Smooth muscle cell (in vitro differentiated cells): ENCODE measurements at regions not wholly inside any gene's neighbourhood (a gene's known extent, or its start where the extent isn't known, plus 50 kb on each side); places are given as distances from the start of the nearest gene placed in this dataset.
A peak's percentile ranks its signal among the peaks of the same experiment; 100 is the strongest.

ENCODE experiments used
- DNase-seq: peaks from one replicate; lab custom pipeline; 2025; ENCODE audit not compliant: unreplicated experiment; lab: John Stamatoyannopoulos, UW
- H2AFZ ChIP-seq: fragments of 200-600 bp; sonication (generic); 2 replicates; pipeline ENCODE4 v1.6.0; 2016; ENCODE audit warnings: antibody characterized with exemption, low read depth, mild to moderate bottlenecking
- H3F3A ChIP-seq: fragments of 200-600 bp; sonication (generic); 2 replicates; pipeline ENCODE4 v1.6.0; 2017; ENCODE audit warnings: antibody characterized with exemption, low read depth
- H3K27ac ChIP-seq: fragments of 200-600 bp; sonication (generic); 2 replicates; pipeline ENCODE4 v1.5.1; 2016; ENCODE audit warnings: low read depth, mild to moderate bottlenecking
- H3K27me3 ChIP-seq: fragments of 200-600 bp; sonication (generic); 2 replicates; pipeline ENCODE4 v1.6.1; 2016; ENCODE audit warnings: low read depth, mild to moderate bottlenecking
- H3K36me3 ChIP-seq: fragments of 200-600 bp; sonication (generic); 2 replicates; pipeline ENCODE4 v1.5.1; 2016; ENCODE audit warnings: low read depth
- H3K4me1 ChIP-seq: fragments of 200-600 bp; sonication (generic); 2 replicates; pipeline ENCODE4 v1.5.1; 2016; ENCODE audit warnings: low read depth
- H3K4me2 ChIP-seq: fragments of 200-600 bp; sonication (generic); 2 replicates; pipeline ENCODE4 v1.6.0; 2016; ENCODE audit warnings: mild to moderate bottlenecking
- H3K4me3 ChIP-seq: fragments of 200-600 bp; sonication (generic); 2 replicates; pipeline ENCODE4 v1.5.1; 2016; ENCODE audit warnings: mild to moderate bottlenecking
- H3K79me2 ChIP-seq: fragments of 200-600 bp; sonication (generic); 2 replicates; pipeline ENCODE4 v1.6.0; 2016; ENCODE audit warnings: low read depth, mild to moderate bottlenecking
- H3K9ac ChIP-seq: fragments of 200-600 bp; sonication (generic); 2 replicates; pipeline ENCODE4 v1.6.0; 2016; ENCODE audit warnings: low read depth
- H3K9me3 ChIP-seq: fragments of 200-600 bp; sonication (generic); replicated peaks from 2 replicates; pipeline ENCODE4 v1.5.1; 2016; ENCODE audit warnings: low read depth
- H4K20me1 ChIP-seq: fragments of 200-600 bp; sonication (generic); 2 replicates; pipeline ENCODE4 v1.6.0; 2016; ENCODE audit warnings: low read depth
- CTCF ChIP-seq: fragments of 200-600 bp; sonication (generic); IDR thresholded peaks from 2 replicates; pipeline ENCODE4 v1.5.1; 2017; ENCODE audit warnings: borderline replicate concordance, mild to moderate bottlenecking, antibody characterized with exemption; ENCODE audit not compliant: insufficient read depth, poor library complexity, severe bottlenecking
- WGBS: methylation state at CpG from one replicate; pipeline ENCODE4 v1.1.7; 2016; ENCODE audit warnings: low lambda C conversion rate; 5-methylcytosine and 5-hydroxymethylcytosine counted together

DNA sequence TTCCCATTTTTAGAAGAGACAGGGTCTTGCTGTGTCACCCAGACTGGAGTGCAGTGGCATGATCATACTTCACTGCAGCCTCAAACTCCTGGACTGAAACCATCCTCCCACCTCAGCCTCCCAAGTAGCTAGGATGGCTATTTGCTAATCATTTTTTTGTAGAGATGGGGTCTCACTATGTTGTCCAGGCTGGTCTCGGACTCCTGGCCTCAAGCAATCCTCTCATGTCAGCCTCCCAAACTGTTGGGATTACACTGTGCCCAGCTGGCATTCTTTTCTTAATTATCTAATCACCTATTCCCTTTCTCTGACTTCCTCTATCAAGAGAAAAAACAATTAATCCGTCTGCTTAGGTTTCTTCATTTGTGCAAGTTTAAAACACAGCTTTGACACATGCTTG lies 172.5 kb upstream of the TRIM24 start:
- no peaks in the 10 kb centered on the region for H3F3A ChIP-seq
- H3K79me2 ChIP-seq: no peaks in the 10 kb centered on the region

DNA sequence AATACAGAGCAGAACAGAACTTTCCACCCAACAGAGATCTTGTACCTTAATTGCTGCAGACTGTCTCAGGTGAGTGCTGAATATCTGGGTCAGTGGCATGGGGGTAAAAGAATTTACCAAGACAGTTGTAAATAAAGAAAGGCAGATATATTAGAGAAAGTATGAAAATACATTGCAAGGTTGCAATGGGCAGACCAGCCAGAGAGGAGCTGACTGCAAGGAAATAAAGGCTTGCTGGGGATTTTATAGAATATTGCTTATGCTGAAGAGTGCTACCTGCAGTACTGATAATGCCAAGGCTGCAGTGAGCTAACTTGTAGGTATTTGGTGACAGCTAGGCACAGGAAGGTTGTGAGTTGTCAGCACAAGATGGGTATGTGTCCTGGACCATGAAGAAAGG lies 171.0 kb upstream of the TRIM24 start:
- no peaks in the 10 kb centered on the region for H3K36me3 ChIP-seq
- no peaks in the 10 kb centered on the region for H3F3A ChIP-seq
- H2AFZ ChIP-seq: no peak overlapping the region

More for the DNA sequence above, 172.5 kb upstream of the TRIM24 start:
- 69% methylated on average over 2 of the region's 2 CpGs for WGBS
- Histone ChIP-seq H3K27me3 (no peaks in the 10 kb centered on the region), H4K20me1 (no peaks in the 10 kb centered on the region), H3K9ac (no peak overlapping the region), H3K36me3 (no peaks in the 10 kb centered on the region), H3K9me3 (no peaks in the 10 kb centered on the region), H3K4me1 (no peaks in the 10 kb centered on the region), H3K4me2 (no peak overlapping the region), H2AFZ (no peak overlapping the region), H3K4me3 (no peak overlapping the region), H3K27ac (no peak overlapping the region)
- DNase-seq: no peak
- TF ChIP-seq CTCF: no peak

GRCh38 chr7:138289864-138290263 lies 170.2 kb upstream of the TRIM24 start:
- no peak overlapping the region for H2AFZ ChIP-seq
- no peak overlapping the region for H3K4me2 ChIP-seq
- TF ChIP-seq CTCF: no peak
- H3F3A ChIP-seq: no peaks in the 10 kb centered on the region
- no peaks in the 10 kb centered on the region for H3K36me3 ChIP-seq
- H3K27me3 ChIP-seq: no peaks in the 10 kb centered on the region
- H3K79me2 ChIP-seq: no peaks in the 10 kb centered on the region
- no peak overlapping the region for H3K4me3 ChIP-seq
- no peak overlapping the region for H3K9ac ChIP-seq
- WGBS: 87% methylated on average over 2 of the region's 2 CpGs
- no peaks in the 10 kb centered on the region for H3K9me3 ChIP-seq
- H3K27ac ChIP-seq: no peak overlapping the region
- DNase-seq: no peak
- no peaks in the 10 kb centered on the region for H4K20me1 ChIP-seq
- H3K4me1 ChIP-seq: no peaks in the 10 kb centered on the region

More for the DNA sequence above, 171.0 kb upstream of the TRIM24 start:
- no peak overlapping the region for H3K4me2 ChIP-seq
- no peak for DNase-seq
- H3K4me1 ChIP-seq: no peaks in the 10 kb centered on the region
- H3K9me3 ChIP-seq: no peaks in the 10 kb centered on the region
- no peaks in the 10 kb centered on the region for H3K79me2 ChIP-seq
- no peak overlapping the region for H3K4me3 ChIP-seq
- H3K27me3 ChIP-seq: no peaks in the 10 kb centered on the region
- no peaks in the 10 kb centered on the region for H4K20me1 ChIP-seq
- H3K9ac ChIP-seq: no peak overlapping the region
- TF ChIP-seq CTCF: no peak
- no peak overlapping the region for H3K27ac ChIP-seq

- Histone ChIP-seq H2AFZ (peak overlapping the region; percentile 45), H3K9ac (no peak overlapping the region), H3K27me3 (no peaks in the 10 kb centered on the region), H3F3A (no peaks in the 10 kb centered on the region), H3K4me1 (no peaks in the 10 kb centered on the region), H3K9me3 (no peaks in the 10 kb centered on the region), H3K4me3 (no peak overlapping the region), H3K36me3 (no peaks in the 10 kb centered on the region), H3K4me2 (peak overlapping the region; percentile 10), H3K27ac (no peak overlapping the region), H4K20me1 (no peaks in the 10 kb centered on the region), H3K79me2 (no peaks in the 10 kb centered on the region)
- TF ChIP-seq CTCF: no peak
- 77% methylated on average over 3 of the region's 3 CpGs for WGBS
- no peak for DNase-seq
Measured at GRCh38 chr7:138292951-138293350, 167.1 kb upstream of the TRIM24 start.
